H1 (cell line): ENCODE measurements at regions not wholly inside any gene's neighbourhood (a gene's known extent, or its start where the extent isn't known, plus 50 kb on each side); places are given as distances from the start of the nearest gene placed in this dataset.

ENCODE experiments used
- CTCF ChIP-seq, 3 experiments: IDR thresholded peaks; 1 replicate in 2 of 3; 2 replicates in 1 of 3; pipeline versions ENCODE4 v1.5.1 to v1.6.1; 2011; ENCODE audit warnings: low read length in 3 of 3, mild to moderate bottlenecking in 3 of 3, inconsistent platforms in 2 of 3, low read depth in 1 of 3, moderate library complexity in 1 of 3; ENCODE audit not compliant: insufficient read depth in 1 of 3; ENCODE audit errors: control extremely low read depth in 1 of 3
- POLR2A ChIP-seq, 2 experiments: IDR thresholded peaks; 1 replicate in 1 of 2; 2 replicates in 1 of 2; pipeline ENCODE4 v1.6.1; 2011; ENCODE audit warnings: low read depth in 2 of 2, low read length in 2 of 2, mild to moderate bottlenecking in 2 of 2; ENCODE audit errors: control extremely low read depth in 1 of 2
- POLR2AphosphoS5 ChIP-seq: IDR thresholded peaks from 2 replicates; pipeline ENCODE4 v1.6.1; 2011; ENCODE audit warnings: low read depth, low read length
- RXRA ChIP-seq: IDR thresholded peaks from 2 replicates; pipeline ENCODE4 v1.6.1; 2011; ENCODE audit warnings: low read depth, mild to moderate bottlenecking, low read length, moderate library complexity; ENCODE audit not compliant: insufficient read depth
- SP2 ChIP-seq: IDR thresholded peaks from 2 replicates; pipeline ENCODE4 v1.6.1; 2012; ENCODE audit warnings: mild to moderate bottlenecking, low read length, inconsistent platforms
- TF ChIP-seq, protein P1 (sequence below): IDR thresholded peaks from 2 replicates; pipeline ENCODE4 v1.6.1; 2012; ENCODE audit warnings: inconsistent platforms

- no peak for TF ChIP-seq RXRA
- no peak for TF ChIP-seq SP2
- TF ChIP-seq POLR2AphosphoS5, result no peak
- no peak for TF ChIP-seq CTCF (IDR thresholded peaks at IDR 0.05; ENCODE audit: control extremely low read depth in 1 of 3, insufficient read depth in 1 of 3, low read depth in 1 of 3, low read length in 3 of 3)
- TF ChIP-seq POLR2A (IDR thresholded peaks at IDR 0.05; ENCODE audit: control extremely low read depth in 1 of 2, low read depth in 2 of 2, low read length in 2 of 2), result no peak
- TF ChIP-seq, protein P1, sequence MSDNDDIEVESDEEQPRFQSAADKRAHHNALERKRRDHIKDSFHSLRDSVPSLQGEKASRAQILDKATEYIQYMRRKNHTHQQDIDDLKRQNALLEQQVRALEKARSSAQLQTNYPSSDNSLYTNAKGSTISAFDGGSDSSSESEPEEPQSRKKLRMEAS, result no peak
These were observed 312.4 kb upstream of the SMARCA2 start for GRCh38 chr9:1702701-1703100.
